ENCODE measurements at regions not wholly inside any gene's neighbourhood (a gene's known extent, or its start where the extent isn't known, plus 50 kb on each side); places are given as distances from the start of the nearest gene placed in this dataset.

DNA sequence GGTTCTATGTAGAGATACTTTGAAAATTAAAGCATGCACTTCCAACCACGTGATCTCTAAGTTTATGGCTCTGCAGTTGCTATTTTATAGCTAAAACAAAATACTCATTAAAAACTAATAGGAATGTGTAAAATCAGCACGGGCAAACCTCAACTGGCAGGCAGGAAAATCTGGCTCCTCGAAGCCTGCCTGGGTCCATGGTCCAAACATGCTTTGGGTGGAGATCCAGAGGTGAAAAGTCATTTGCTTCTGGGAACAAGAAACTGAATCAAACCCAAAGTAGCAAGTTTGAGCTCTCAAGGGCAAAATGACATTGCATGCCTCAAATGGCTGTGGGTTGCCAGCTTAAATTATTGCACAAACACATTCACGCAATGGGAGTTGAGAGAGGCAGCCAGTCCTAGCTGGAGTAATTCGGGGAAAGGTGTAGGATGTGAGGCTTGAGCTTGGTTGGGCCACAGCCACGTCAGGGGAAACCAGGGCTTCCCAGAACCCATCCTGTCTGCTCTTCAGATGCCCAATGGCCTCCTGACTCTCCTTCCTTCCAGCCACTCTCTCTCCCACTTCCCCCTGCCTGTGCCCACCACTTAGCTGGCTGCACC, 75.2 kb upstream of the LCLAT1 start:
- no peak for DNase-seq

DNA sequence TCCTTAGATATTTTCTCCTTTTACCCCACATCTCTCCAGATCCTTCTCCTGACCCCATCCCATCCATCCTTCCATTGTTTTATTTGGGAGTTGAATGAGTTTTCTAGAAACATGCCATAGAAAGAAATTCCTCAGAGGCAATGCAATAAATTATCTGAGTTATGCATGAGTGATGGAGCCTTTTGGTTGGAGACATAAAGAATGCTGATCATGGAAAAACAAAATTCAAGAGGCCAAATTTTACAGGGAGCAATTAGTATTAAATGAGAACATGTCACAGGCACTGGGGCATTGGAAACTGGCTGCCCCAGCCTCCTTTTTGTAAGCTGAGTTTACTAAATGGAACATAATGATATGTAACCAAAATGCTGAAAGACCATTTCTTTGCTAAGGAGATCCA, 74.2 kb upstream of the LCLAT1 start:
- no peak for DNase-seq

DNA sequence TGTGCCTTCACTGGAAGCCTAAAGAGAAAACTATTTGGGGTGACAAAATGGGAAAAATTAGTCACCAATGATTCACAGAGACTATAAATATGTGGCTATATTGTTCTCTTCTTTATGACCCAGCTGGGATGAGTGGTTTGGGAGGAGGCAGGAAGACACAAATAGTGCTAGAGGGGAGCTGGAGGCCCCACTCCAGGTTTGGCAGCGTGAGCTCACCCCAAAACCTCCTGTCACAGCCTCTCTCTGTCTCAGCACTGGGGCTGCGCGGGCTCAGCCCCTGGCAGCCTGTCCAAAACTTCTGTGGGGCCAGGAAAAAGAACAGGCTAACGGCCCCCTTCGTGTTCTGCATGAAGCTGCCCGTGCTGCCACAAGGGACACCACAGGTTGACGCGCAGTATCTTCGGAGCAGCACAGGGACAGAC, 73.2 kb upstream of the LCLAT1 start:
- no peak for DNase-seq

DNA sequence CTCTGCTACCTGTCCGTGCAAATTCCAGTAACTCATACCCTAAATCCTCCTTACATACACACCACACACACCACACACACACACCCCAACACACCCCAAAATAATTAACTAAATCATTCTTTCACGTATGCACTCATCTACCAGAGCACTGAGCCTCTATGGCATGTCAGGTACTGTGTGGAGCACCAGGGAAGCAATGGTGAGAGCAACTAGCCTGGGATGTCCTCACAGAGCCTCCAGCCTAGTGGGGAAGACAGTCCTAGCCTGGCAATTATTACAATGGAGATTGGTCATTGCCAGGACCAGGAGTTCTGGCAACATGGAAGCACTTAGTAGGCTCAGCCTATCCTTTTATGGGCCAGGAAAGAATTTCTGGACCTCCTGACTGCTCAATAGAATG, 72.7 kb upstream of the LCLAT1 start:
- DNase-seq: no peak

DNA sequence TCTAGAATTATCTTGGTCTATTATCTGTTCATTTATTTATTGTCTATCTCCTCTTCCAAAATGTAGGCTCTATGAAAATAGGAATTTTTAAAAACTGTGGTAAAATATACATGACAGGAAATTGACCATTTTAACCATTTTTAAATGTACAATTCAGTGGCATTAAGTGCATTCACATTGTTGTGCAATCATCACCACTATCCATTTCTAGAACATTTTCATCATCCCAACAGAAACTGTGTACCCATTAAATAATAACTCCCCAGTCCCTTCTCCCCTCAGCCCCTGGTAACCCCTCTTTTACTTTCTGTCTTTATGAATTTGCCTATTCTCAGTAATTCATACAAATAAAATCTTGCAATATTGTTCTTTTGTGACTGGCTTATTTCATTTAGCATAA, 71.1 kb upstream of the LCLAT1 start:
- DNase-seq: no peak

DNA sequence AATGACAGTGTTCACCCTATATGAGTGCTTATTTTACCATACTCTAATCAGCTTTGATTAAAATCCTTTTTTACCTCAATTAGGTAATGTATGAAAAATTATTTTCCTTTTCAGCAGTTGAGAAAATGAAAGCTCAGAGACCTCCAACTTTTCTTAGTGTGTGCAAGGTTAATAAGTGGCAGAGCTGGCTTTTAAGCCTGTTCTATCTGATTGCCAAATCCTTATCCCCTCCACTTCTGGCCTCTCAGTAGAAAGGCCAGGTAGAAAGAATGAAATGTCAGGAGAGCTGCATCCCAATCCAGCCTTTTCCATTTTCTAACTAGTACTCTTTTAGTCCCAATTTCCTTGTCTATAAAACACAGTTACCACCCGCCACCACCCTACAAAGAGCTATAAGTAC, 67.6 kb upstream of the LCLAT1 start:
- DNase-seq: no peak

DNA sequence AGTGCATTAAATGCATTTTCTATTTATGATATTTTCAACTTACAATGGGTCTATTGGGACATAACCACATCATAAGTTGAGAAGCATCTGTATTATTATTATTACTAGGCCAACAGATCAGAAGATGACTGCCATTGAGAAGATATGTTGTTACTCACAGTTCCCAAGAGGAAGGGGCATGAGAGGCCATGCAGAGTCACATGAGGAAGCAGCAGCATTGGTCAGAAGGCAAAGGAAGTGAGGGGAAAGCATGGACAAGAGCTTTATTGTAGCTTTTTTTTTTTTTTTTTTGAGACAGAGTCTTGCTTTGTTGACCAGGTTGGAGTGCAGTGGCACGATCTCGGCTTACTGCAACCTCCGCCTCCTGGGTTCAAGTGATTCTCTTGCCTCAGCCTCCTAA, 66.2 kb upstream of the LCLAT1 start:
- DNase-seq: no peak

DNA sequence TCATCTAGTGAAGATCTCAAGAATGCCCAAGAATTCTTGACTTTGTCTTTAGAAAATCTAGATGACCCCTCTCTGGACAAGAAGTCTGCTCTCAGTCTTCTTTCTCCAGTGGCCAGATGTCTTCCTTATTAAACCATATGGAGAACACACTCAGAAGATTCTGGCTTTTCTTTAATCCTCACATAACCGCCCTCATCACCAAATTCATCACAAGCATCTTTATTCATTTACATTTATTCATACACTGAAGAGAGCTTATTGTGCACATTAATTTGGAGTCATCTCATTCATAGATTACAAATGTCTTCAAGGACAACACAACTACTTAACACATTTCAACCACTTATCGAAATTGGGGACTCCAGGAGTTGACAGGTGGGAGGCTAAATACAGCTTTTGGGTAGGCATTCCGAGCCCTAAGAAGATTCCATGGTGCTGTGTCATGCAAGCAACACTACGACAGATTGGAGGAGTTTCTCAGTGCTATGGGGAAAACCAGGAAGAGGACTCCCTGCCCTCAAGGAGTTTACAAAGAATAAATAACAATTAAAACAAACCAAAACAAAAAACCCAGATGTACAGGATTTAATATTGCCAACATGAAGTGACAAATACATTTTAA, 64.8 kb upstream of the LCLAT1 start:
- no peak for DNase-seq

DNA sequence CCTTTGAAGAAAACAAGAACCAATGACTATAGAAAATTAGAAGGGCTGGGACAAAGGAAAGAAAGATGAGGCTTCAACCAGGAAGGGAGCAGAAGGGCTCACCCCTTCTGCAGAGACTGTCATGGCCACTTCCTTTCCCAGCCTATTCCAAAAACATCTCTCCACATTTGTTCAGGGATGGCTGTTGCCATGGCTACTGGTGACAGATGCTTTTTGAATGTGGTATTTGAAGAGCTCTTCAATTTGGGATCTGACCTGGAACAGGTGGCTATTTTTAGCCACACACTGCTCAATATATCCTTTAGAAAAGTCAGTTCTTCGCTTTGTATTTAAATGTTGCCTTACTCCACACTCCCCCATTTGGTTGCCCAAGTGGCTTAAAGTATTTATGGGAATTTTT, 64.1 kb upstream of the LCLAT1 start:
- DNase-seq: no peak

DNA sequence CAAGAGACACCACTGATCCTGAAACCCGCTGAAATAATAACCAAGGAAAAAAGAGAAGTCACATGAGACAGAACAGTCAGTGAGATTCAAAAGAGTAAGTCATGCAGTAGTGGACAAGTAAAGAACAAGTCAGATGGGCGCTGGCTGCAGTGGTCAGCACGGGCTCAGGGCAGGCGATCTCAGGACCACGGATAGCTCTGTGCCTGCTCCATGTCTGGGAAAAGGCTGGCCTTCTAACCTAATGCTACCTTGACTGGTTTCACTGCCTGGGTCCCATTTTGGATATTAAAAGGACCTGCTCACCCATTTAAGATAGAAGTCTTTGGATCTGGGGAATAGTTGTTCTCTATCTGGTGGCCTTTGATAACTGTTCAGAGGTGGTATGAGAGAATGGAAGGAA, 61.7 kb upstream of the LCLAT1 start:
- no peak for DNase-seq

DNA sequence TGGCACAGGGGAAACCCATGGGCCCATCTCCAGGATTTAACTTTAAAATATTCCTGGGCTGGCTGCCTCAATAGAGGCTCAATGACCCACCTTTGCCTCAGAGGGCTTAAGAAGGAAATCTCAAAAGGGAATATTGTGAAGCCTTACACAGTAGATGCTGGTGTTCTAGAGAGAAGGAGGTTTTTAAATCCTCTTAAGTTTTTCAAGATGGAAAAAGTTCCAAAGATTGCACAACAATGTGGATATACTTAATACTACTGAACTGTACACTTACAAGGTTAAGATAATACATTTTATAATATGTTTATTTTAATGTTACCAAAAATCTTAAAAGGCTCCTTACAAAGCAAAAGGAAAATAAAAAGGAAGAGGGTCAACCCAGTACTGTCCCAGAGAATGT, 54.9 kb upstream of the LCLAT1 start:
- no peak for DNase-seq

DNA sequence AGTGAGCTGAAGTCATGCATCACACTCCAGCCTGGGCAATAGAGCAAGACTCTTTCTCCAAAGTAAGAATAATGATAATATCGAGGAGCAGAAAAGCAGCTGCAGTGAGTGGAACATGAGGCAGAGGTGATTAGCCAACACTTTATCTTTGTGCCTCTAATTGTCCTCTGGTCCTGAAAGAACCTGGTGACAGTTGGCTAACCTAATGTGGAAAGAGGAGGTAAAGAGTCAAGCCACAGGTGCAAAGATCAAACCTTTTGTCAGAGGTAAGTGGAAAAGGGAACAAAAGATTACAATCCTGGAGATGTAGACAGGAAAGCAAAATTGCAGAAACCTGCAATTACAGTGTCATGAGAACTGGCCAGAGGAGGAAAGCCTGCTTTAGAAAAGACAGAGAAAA, 53.5 kb upstream of the LCLAT1 start:
- DNase-seq: no peak

DNA sequence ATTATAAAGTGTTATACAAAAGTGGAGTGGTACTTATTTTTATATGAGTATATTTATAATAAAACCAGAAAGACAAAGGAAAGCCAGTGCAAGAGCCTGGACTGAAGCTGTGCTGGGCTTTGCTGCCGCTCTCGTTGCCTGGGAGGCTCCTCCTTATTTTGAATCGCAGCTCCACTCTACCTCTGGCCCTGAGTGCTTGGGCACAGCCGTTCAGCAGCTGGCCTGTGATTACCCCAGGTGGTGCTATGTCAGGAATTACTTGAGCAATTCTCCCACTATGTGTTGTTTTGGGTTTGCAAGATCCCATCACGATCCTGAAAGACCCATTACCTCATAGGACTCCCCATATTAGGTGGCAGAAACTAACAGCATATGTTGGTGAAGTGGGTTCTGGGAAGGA, 53.0 kb upstream of the LCLAT1 start:
- DNase-seq: peak; percentile 53

DNA sequence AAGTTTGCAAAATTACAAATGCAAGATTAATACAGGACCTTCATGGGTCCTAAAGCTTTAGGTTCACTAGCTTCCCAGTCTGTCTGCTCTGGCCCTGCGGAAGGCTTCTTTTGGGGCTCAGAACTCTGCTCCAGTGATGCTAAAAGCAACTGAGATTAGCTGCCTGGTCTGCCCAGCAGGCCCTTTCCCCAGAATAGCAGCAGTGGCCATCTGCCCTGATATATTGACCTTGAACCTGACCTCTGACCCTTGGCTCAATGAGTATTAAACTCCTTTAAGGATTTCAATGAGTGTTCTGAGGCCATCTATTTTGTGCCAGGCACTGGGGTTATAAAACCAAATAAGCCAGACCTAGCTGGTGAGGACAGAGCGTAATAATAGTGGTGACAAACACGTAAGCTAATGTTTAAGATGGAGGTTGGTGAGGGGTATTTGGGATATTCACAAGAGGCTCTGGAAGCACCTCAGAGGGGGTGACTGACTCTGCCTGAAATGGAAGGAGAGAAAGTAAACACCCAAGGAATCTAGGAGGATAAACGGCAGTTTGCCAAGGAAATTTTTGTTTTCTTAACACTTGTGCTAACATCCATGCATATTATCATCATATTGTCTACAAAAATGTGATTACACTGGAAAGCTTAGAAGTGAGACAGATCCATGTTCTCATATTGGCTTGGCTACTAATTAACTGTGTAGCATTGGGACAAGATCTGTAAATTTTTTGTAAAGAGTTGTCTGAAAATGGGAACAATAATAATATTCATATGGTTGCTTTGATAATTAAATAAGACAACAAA, 50.4 kb upstream of the LCLAT1 start:
- DNase-seq: no peak
